Lower leg skin (tissue), 3 donors: ENCODE measurements at regions not wholly inside any gene's neighbourhood (a gene's known extent, or its start where the extent isn't known, plus 50 kb on each side); places are given as distances from the start of the nearest gene placed in this dataset.

Experiments used
- POLR2A ChIP-seq, 2 donors: fragments of 450-650 bp; IDR thresholded peaks; one replicate each; pipeline ENCODE4 v1.6.1; 2016 to 2017; ENCODE audit warnings: antibody characterized with exemption in 2 of 2, mild to moderate bottlenecking in 1 of 2, moderate library complexity in 1 of 2
- TF ChIP-seq, protein P1 (sequence below), 3 donors: fragments of 450-650 bp; IDR thresholded peaks; one replicate each; pipeline ENCODE4 v1.5.1; 2016; ENCODE audit warnings: antibody characterized with exemption in 3 of 3, mild to moderate bottlenecking in 3 of 3, moderate library complexity in 2 of 3

DNA sequence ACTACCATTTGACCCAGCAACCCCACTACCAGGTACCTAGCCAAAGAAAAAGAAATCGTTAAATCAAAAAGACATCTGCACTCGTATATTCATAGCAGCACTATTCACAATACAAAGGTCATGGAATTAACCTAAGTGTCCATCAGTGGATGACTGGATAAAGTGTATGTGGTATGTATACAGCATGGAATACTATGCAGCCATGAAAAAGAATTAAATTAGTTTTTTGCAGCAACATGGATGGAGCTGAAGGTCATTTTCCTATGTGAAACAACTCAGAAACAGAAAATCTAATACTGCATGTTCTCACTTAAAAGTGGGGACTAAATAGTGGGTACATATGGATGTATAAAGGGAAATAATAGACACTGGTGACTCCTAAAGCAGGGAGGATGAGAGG is 175.2 kb downstream of the ZIC4 start:
- TF ChIP-seq, protein P1, sequence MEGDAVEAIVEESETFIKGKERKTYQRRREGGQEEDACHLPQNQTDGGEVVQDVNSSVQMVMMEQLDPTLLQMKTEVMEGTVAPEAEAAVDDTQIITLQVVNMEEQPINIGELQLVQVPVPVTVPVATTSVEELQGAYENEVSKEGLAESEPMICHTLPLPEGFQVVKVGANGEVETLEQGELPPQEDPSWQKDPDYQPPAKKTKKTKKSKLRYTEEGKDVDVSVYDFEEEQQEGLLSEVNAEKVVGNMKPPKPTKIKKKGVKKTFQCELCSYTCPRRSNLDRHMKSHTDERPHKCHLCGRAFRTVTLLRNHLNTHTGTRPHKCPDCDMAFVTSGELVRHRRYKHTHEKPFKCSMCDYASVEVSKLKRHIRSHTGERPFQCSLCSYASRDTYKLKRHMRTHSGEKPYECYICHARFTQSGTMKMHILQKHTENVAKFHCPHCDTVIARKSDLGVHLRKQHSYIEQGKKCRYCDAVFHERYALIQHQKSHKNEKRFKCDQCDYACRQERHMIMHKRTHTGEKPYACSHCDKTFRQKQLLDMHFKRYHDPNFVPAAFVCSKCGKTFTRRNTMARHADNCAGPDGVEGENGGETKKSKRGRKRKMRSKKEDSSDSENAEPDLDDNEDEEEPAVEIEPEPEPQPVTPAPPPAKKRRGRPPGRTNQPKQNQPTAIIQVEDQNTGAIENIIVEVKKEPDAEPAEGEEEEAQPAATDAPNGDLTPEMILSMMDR (IDR thresholded peaks at IDR 0.05): no peak
- TF ChIP-seq POLR2A (IDR thresholded peaks at IDR 0.05): no peak
